ENCODE measurements at regions not wholly inside any gene's neighbourhood (a gene's known extent, or its start where the extent isn't known, plus 50 kb on each side); places are given as distances from the start of the nearest gene placed in this dataset.

- Histone ChIP-seq H3K9ac (ENCODE audit: low read depth in 2 of 2, low read length in 2 of 2) (no peak overlapping the region), H3K27me3 (no peaks in the 10 kb centered on the region), H3K4me1 (no peaks in the 10 kb centered on the region), H3K27ac (no peak overlapping the region), H3K36me3 (no peaks in the 10 kb centered on the region), H3K4me3 (no peak overlapping the region), H3K9me3 (no peaks in the 10 kb centered on the region)
- intact Hi-C loops (cut with DNase I): no loop called here
- no peak for DNase-seq
- TF ChIP-seq, protein P1, sequence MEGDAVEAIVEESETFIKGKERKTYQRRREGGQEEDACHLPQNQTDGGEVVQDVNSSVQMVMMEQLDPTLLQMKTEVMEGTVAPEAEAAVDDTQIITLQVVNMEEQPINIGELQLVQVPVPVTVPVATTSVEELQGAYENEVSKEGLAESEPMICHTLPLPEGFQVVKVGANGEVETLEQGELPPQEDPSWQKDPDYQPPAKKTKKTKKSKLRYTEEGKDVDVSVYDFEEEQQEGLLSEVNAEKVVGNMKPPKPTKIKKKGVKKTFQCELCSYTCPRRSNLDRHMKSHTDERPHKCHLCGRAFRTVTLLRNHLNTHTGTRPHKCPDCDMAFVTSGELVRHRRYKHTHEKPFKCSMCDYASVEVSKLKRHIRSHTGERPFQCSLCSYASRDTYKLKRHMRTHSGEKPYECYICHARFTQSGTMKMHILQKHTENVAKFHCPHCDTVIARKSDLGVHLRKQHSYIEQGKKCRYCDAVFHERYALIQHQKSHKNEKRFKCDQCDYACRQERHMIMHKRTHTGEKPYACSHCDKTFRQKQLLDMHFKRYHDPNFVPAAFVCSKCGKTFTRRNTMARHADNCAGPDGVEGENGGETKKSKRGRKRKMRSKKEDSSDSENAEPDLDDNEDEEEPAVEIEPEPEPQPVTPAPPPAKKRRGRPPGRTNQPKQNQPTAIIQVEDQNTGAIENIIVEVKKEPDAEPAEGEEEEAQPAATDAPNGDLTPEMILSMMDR (IDR thresholded peaks at IDR 0.05): no peak
These were observed 122.3 kb downstream of the TBXT start for GRCh38 chr6:166045173-166045859.

DNA sequence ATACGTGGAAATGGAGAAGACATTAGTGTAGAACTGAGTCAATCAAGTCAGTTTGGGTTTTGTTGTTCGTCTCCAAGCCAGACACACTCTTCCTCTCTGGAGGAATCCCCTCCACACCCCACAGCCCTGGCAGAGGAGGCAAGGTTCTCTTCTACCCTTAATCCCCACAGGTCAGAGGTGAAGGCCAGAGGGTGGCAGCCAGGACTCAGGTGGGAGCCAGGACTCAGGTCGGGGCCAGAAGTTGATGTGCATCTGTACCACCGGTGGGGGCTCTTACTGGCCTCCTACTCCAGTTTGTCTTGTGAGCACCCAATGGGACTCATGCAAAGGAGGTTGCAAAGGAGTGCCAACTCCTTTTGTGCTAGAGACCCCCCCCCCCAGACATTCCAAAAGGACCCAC is 126.4 kb downstream of the TBXT start:
- Histone ChIP-seq H3K9me3 (no peaks in the 10 kb centered on the region), H3K27ac (no peak overlapping the region), H3K4me3 (no peak overlapping the region), H3K27me3 (no peaks in the 10 kb centered on the region), H3K36me3 (no peaks in the 10 kb centered on the region), H3K4me1 (no peaks in the 10 kb centered on the region), H3K9ac (ENCODE audit: low read depth in 2 of 2, low read length in 2 of 2) (no peak overlapping the region)
- DNase-seq: no peak
- intact Hi-C loops (cut with DNase I): no loop called here
- TF ChIP-seq, protein P1 (IDR thresholded peaks at IDR 0.05): no peak

- Histone ChIP-seq H3K4me3 (no peak overlapping the region), H3K36me3 (no peaks in the 10 kb centered on the region), H3K4me1 (no peaks in the 10 kb centered on the region), H3K9ac (ENCODE audit: low read depth in 2 of 2, low read length in 2 of 2) (no peak overlapping the region), H3K27me3 (no peaks in the 10 kb centered on the region), H3K9me3 (no peaks in the 10 kb centered on the region), H3K27ac (no peak overlapping the region)
- intact Hi-C loops (cut with DNase I): no loop called here
- no peak for DNase-seq
- TF ChIP-seq, protein P1 (IDR thresholded peaks at IDR 0.05): no peak
These were observed 127.4 kb downstream of the TBXT start for GRCh38 chr6:166040292-166040691.

- Histone ChIP-seq H3K36me3 (no peaks in the 10 kb centered on the region), H3K4me3 (no peak overlapping the region), H3K9me3 (no peaks in the 10 kb centered on the region), H3K9ac (ENCODE audit: low read depth in 2 of 2, low read length in 2 of 2) (no peak overlapping the region), H3K27me3 (no peaks in the 10 kb centered on the region), H3K4me1 (no peaks in the 10 kb centered on the region), H3K27ac (no peak overlapping the region)
- intact Hi-C loops (cut with DNase I): no loop called here
- no peak for DNase-seq
- TF ChIP-seq, protein P1 (IDR thresholded peaks at IDR 0.05): no peak
These were observed 131.1 kb downstream of the TBXT start for GRCh38 chr6:166036316-166037095.

GRCh38 chr6:166032366-166033200 is 135.1 kb downstream of the TBXT start:
- intact Hi-C loops (cut with DNase I): no loop called here
- H3K27ac ChIP-seq: no peak overlapping the region

More at GRCh38 chr6:166032366-166033200, 135.1 kb downstream of the TBXT start:
- no peaks in the 10 kb centered on the region for H3K9me3 ChIP-seq
- no peak overlapping the region for H3K9ac ChIP-seq (ENCODE audit: low read depth in 2 of 2, low read length in 2 of 2)
- no peaks in the 10 kb centered on the region for H3K36me3 ChIP-seq
- no peaks in the 10 kb centered on the region for H3K4me1 ChIP-seq
- TF ChIP-seq, protein P1 (IDR thresholded peaks at IDR 0.05): no peak
- H3K4me3 ChIP-seq: no peak overlapping the region
- DNase-seq: no peak
- no peaks in the 10 kb centered on the region for H3K27me3 ChIP-seq

Measured in colonic mucosa (tissue), 4 donors.